H9 (cell line): ENCODE measurements at regions not wholly inside any gene's neighbourhood (a gene's known extent, or its start where the extent isn't known, plus 50 kb on each side); places are given as distances from the start of the nearest gene placed in this dataset.

Source experiments
- DNase-seq: peaks from one replicate; pipeline ENCODE4 v3.0.0-alpha.2; 2017
- H2AFZ ChIP-seq: one replicate; pipeline ENCODE4 v1.6.1; 2013; ENCODE audit warnings: mild to moderate bottlenecking, low read length, control low read depth, moderate library complexity
- H2AK5ac ChIP-seq: 2 replicates; pipeline ENCODE4 v1.6.1; 2013; ENCODE audit warnings: low read length, control low read depth, mixed read lengths; ENCODE audit not compliant: insufficient read length
- H2BK120ac ChIP-seq: one replicate; pipeline ENCODE4 v1.6.1; 2013; ENCODE audit warnings: low read depth, mild to moderate bottlenecking, low read length, control low read depth, inconsistent platforms; ENCODE audit not compliant: poor library complexity, severe bottlenecking
- H2BK12ac ChIP-seq: 2 replicates; pipeline ENCODE4 v1.6.1; 2013; ENCODE audit warnings: low read length, control low read depth, mixed read lengths, low read depth; ENCODE audit not compliant: insufficient read length
- H2BK15ac ChIP-seq: 2 replicates; pipeline ENCODE4 v1.6.1; 2013; ENCODE audit warnings: low read depth, low read length, control low read depth
- H2BK20ac ChIP-seq: one replicate; pipeline ENCODE4 v1.6.1; 2013; ENCODE audit warnings: low read depth, mild to moderate bottlenecking, low read length, control low read depth, inconsistent platforms; ENCODE audit not compliant: poor library complexity, severe bottlenecking
- H2BK5ac ChIP-seq: 2 replicates; pipeline ENCODE4 v1.6.1; 2013; ENCODE audit warnings: low read length, control low read depth, mixed read lengths; ENCODE audit not compliant: insufficient read length
- H3K14ac ChIP-seq: 2 replicates; pipeline ENCODE4 v1.6.1; 2013; ENCODE audit warnings: low read length, control low read depth; ENCODE audit not compliant: insufficient read depth
- H3K18ac ChIP-seq: 2 replicates; pipeline ENCODE4 v1.6.1; 2013; ENCODE audit warnings: low read depth, mild to moderate bottlenecking, mixed read lengths, low read length, control low read depth; ENCODE audit not compliant: insufficient read length
- H3K23ac ChIP-seq: 2 replicates; pipeline ENCODE4 v1.6.1; 2013; ENCODE audit warnings: low read length, control low read depth, mixed read lengths, low read depth; ENCODE audit not compliant: insufficient read length
- H3K23me2 ChIP-seq: 2 replicates; pipeline ENCODE4 v1.6.1; 2013; ENCODE audit warnings: low read depth, mild to moderate bottlenecking, mixed read lengths, low read length, control low read depth; ENCODE audit not compliant: insufficient read length, poor library complexity, severe bottlenecking
- H3K27ac ChIP-seq: 2 replicates; pipeline ENCODE4 v1.5.1; 2013; ENCODE audit warnings: low read length, control low read depth, mixed read lengths, low read depth; ENCODE audit not compliant: insufficient read length
- H3K27me3 ChIP-seq: 2 replicates; pipeline ENCODE4 v1.6.1; 2013; ENCODE audit warnings: low read length, control low read depth, inconsistent platforms; ENCODE audit not compliant: insufficient read depth
- H3K4ac ChIP-seq: 2 replicates; pipeline ENCODE4 v1.6.1; 2013; ENCODE audit warnings: low read depth, mild to moderate bottlenecking, control low read depth, inconsistent platforms, low read length, moderate library complexity
- H3K4me1 ChIP-seq: 2 replicates; pipeline ENCODE4 v1.6.1; 2013; ENCODE audit warnings: low read length, control low read depth, inconsistent platforms; ENCODE audit not compliant: insufficient read depth
- H3K4me2 ChIP-seq: 2 replicates; pipeline ENCODE4 v1.6.1; 2013; ENCODE audit warnings: low read length, control low read depth, mixed read lengths; ENCODE audit not compliant: insufficient read length, insufficient read depth
- H3K56ac ChIP-seq: 2 replicates; pipeline ENCODE4 v1.6.1; 2013; ENCODE audit warnings: low read depth, mild to moderate bottlenecking, mixed read lengths, low read length, control low read depth; ENCODE audit not compliant: insufficient read length
- H3K79me1 ChIP-seq: 2 replicates; pipeline ENCODE4 v1.6.1; 2013; ENCODE audit warnings: low read depth, mild to moderate bottlenecking, moderate library complexity, low read length, control low read depth, inconsistent platforms; ENCODE audit not compliant: insufficient read depth, poor library complexity, severe bottlenecking
- H3K79me2 ChIP-seq: 2 replicates; pipeline ENCODE4 v1.6.1; 2013; ENCODE audit warnings: low read length, control low read depth, inconsistent platforms; ENCODE audit not compliant: insufficient read depth
- H3K9ac ChIP-seq: 2 replicates; pipeline ENCODE4 v1.6.1; 2013; ENCODE audit warnings: low read length, control low read depth, mixed read lengths; ENCODE audit not compliant: insufficient read length; ENCODE audit errors: extremely low read depth
- H3K9me3 ChIP-seq: one replicate; pipeline ENCODE4 v1.6.1; 2013; ENCODE audit warnings: low read depth, low read length, inconsistent platforms; ENCODE audit not compliant: control insufficient read depth
- H3T11ph ChIP-seq: one replicate; pipeline ENCODE4 v1.6.1; 2013; ENCODE audit warnings: mild to moderate bottlenecking, low read length, control low read depth, inconsistent platforms
- H4K20me1 ChIP-seq: one replicate; pipeline ENCODE4 v1.6.1; 2013; ENCODE audit not compliant: control insufficient read depth, insufficient read length, insufficient read depth
- H4K5ac ChIP-seq: 2 replicates; pipeline ENCODE4 v1.6.1; 2013; ENCODE audit warnings: low read depth, mild to moderate bottlenecking, mixed read lengths, low read length, control low read depth; ENCODE audit not compliant: insufficient read length
- H4K8ac ChIP-seq: replicated peaks from 2 replicates; pipeline ENCODE4 v1.6.1; 2013; ENCODE audit warnings: low read length, control low read depth, mixed read lengths, low read depth; ENCODE audit not compliant: insufficient read length
- H4K91ac ChIP-seq: 2 replicates; pipeline ENCODE4 v1.6.1; 2013; ENCODE audit warnings: low read depth, mild to moderate bottlenecking, moderate library complexity, mixed read lengths, low read length, control low read depth; ENCODE audit not compliant: insufficient read length
- H3K27ac Mint-ChIP-seq, 3 experiments: 2 replicates in 2 of 3; 3 replicates in 1 of 3; pipeline ENCODE4 v1.8.0; 2020 to 2021; ENCODE audit warnings: mixed read lengths in 3 of 3, mild to moderate bottlenecking in 1 of 3, moderate library complexity in 1 of 3
- H3K27me3 Mint-ChIP-seq: 2 replicates; pipeline ENCODE4 v1.8.0; 2021; ENCODE audit warnings: low read depth, mild to moderate bottlenecking, moderate library complexity, mixed read lengths
- H3K36me3 Mint-ChIP-seq, 3 experiments: 2 replicates in 2 of 3; 3 replicates in 1 of 3; pipeline ENCODE4 v1.8.0; 2020 to 2021; ENCODE audit warnings: low read depth in 3 of 3, mixed read lengths in 3 of 3; ENCODE audit not compliant: insufficient read depth in 1 of 3
- H3K4me1 Mint-ChIP-seq, 2 experiments: 2 replicates each; pipeline ENCODE4 v1.8.0; 2020; ENCODE audit warnings: mixed read lengths in 2 of 2
- H3K4me3 Mint-ChIP-seq, 2 experiments: 2 replicates in 1 of 2; 3 replicates in 1 of 2; pipeline ENCODE4 v1.8.0; 2020 to 2021; ENCODE audit warnings: mild to moderate bottlenecking in 2 of 2, mixed read lengths in 2 of 2, moderate library complexity in 1 of 2
- H3K9me3 Mint-ChIP-seq, 2 experiments: 2 replicates in 1 of 2; 3 replicates in 1 of 2; pipeline ENCODE4 v1.8.0; 2020; ENCODE audit warnings: mild to moderate bottlenecking in 2 of 2, mixed read lengths in 2 of 2, moderate library complexity in 1 of 2
- WGBS: extraction: QIAGEN DNeasy Blood & Tissue Kit; methylation state at CpG from one replicate; pipeline ENCODE4 v1.1.7; 2013; ENCODE audit warnings: missing lambda C conversion rate, low lambda C conversion rate, mixed read lengths; ENCODE audit not compliant: insufficient read length; ENCODE audit errors: extremely low coverage; 5-methylcytosine and 5-hydroxymethylcytosine counted together
- TF ChIP-seq, protein P1 (sequence below): fragments of 200-600 bp; sonication (generic); conservative IDR thresholded peaks from 3 replicates; pipeline ENCODE4 v1.8.0; 2021; ENCODE audit warnings: antibody characterized with exemption, mild to moderate bottlenecking

- WGBS = no CpG with 5 or more reads among the region's 2 CpGs
- no peak overlapping the region for H3K9ac ChIP-seq
- H3K9me3 ChIP-seq = no peaks in the 10 kb centered on the region
- no peak overlapping the region for H3K4me3 Mint-ChIP-seq
- no peaks in the 10 kb centered on the region for H3K79me2 ChIP-seq
- H3K56ac ChIP-seq = no peak overlapping the region
- no peaks in the 10 kb centered on the region for H3K36me3 Mint-ChIP-seq
- no peaks in the 10 kb centered on the region for H3K23me2 ChIP-seq
- no peak overlapping the region for H2BK15ac ChIP-seq
- H2BK5ac ChIP-seq = no peak overlapping the region
- H3K4me1 Mint-ChIP-seq = no peaks in the 10 kb centered on the region
- no peak for DNase-seq
- no peak overlapping the region for H4K8ac ChIP-seq
- H3K18ac ChIP-seq = no peak overlapping the region
- TF ChIP-seq, protein P1, sequence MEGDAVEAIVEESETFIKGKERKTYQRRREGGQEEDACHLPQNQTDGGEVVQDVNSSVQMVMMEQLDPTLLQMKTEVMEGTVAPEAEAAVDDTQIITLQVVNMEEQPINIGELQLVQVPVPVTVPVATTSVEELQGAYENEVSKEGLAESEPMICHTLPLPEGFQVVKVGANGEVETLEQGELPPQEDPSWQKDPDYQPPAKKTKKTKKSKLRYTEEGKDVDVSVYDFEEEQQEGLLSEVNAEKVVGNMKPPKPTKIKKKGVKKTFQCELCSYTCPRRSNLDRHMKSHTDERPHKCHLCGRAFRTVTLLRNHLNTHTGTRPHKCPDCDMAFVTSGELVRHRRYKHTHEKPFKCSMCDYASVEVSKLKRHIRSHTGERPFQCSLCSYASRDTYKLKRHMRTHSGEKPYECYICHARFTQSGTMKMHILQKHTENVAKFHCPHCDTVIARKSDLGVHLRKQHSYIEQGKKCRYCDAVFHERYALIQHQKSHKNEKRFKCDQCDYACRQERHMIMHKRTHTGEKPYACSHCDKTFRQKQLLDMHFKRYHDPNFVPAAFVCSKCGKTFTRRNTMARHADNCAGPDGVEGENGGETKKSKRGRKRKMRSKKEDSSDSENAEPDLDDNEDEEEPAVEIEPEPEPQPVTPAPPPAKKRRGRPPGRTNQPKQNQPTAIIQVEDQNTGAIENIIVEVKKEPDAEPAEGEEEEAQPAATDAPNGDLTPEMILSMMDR = no peak
- H4K20me1 ChIP-seq = no peaks in the 10 kb centered on the region
- no peak overlapping the region for H3K23ac ChIP-seq
- H2BK120ac ChIP-seq = no peak overlapping the region
- H3K4me2 ChIP-seq = no peak overlapping the region
- H3K79me1 ChIP-seq = no peaks in the 10 kb centered on the region
- no peaks in the 10 kb centered on the region for H3K27me3 ChIP-seq
- H3T11ph ChIP-seq = no peak overlapping the region
- H3K9me3 Mint-ChIP-seq = no peaks in the 10 kb centered on the region
- H2BK20ac ChIP-seq = no peak overlapping the region
- no peak overlapping the region for H2AK5ac ChIP-seq
- H2AFZ ChIP-seq = no peak overlapping the region
- no peaks in the 10 kb centered on the region for H3K27me3 Mint-ChIP-seq
- H4K91ac ChIP-seq = no peak overlapping the region
- H3K14ac ChIP-seq = no peak overlapping the region
- no peak overlapping the region for H3K4ac ChIP-seq
- H2BK12ac ChIP-seq = no peak overlapping the region
- H3K27ac ChIP-seq = no peak overlapping the region
- no peak overlapping the region for H3K27ac Mint-ChIP-seq
- no peaks in the 10 kb centered on the region for H3K4me1 ChIP-seq
- no peak overlapping the region for H4K5ac ChIP-seq
Observed at GRCh38 chr2:157149270-157149669, 108.2 kb upstream of the GALNT5 start.
